GM12875 (cell line): ENCODE measurements at regions not wholly inside any gene's neighbourhood (a gene's known extent, or its start where the extent isn't known, plus 50 kb on each side); places are given as distances from the start of the nearest gene placed in this dataset.

Experiments
- H3K4me3 ChIP-seq: one replicate; pipeline ENCODE4 v1.5.1; 2011; ENCODE audit warnings: low read depth, low read length, control low read depth
- CTCF ChIP-seq: IDR thresholded peaks from 2 replicates; pipeline ENCODE4 v1.5.1; 2011; ENCODE audit warnings: low read depth, mild to moderate bottlenecking, control low read depth, inconsistent platforms, low read length, moderate library complexity, borderline replicate concordance; ENCODE audit not compliant: insufficient read depth

GRCh38 chr14:98894600-98894999 is 377.4 kb downstream of the BCL11B start:
- no peak for TF ChIP-seq CTCF
- no peak overlapping the region for H3K4me3 ChIP-seq

GRCh38 chr14:98896449-98896848 is 375.5 kb downstream of the BCL11B start:
- no peak overlapping the region for H3K4me3 ChIP-seq
- TF ChIP-seq CTCF: no peak

GRCh38 chr14:98897605-98898309 is 374.2 kb downstream of the BCL11B start:
- no peak overlapping the region for H3K4me3 ChIP-seq
- no peak for TF ChIP-seq CTCF

- H3K4me3 ChIP-seq: no peak overlapping the region
- TF ChIP-seq CTCF: no peak
Measured at GRCh38 chr14:98899441-98899840, 372.6 kb downstream of the BCL11B start.

GRCh38 chr14:98900236-98900635 is 371.8 kb downstream of the BCL11B start:
- H3K4me3 ChIP-seq: no peak overlapping the region
- no peak for TF ChIP-seq CTCF

- no peak for TF ChIP-seq CTCF
- H3K4me3 ChIP-seq: no peak overlapping the region
Measured at GRCh38 chr14:98900798-98901197, 371.2 kb downstream of the BCL11B start.

GRCh38 chr14:98901511-98902205 is 370.3 kb downstream of the BCL11B start:
- no peak for TF ChIP-seq CTCF
- H3K4me3 ChIP-seq: no peak overlapping the region
